ENCODE measurements at regions not wholly inside any gene's neighbourhood (a gene's known extent, or its start where the extent isn't known, plus 50 kb on each side); places are given as distances from the start of the nearest gene placed in this dataset.

DNA sequence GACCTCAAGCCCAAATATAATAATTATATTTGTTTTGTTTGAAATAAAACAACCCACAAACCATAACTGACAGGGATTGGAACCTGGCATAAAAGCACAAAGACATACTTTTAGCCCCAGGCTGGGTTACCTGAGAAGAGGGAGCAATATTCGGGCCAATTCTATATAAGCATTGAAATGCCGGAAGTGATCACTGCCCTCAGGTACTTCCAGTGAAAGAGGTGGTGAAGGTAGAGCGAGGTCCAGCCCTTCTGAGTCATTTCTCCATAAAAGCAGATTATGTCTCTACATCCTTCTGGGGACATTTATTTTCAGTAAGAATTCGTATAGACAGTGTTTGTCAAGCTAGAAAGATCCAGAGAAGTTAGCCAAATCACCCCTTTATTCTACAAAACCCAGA lies 59.6 kb downstream of the GCNT4 start:
- intact Hi-C loops (cut with DNase I; ENCODE audit: low total_unique reads) = no loop called here
- 71 to 88% (median 78%) methylated on average over 4 of the region's 4 CpGs for WGBS, 5 donors
- no peaks in the 10 kb centered on the region for H3K27me3 ChIP-seq
- no peak for TF ChIP-seq POLR2A (IDR thresholded peaks at IDR 0.05)
- no peak for TF ChIP-seq POLR2AphosphoS5 (IDR thresholded peaks at IDR 0.05)
- no peak for TF ChIP-seq EP300 (IDR thresholded peaks at IDR 0.05)
- no peak for TF ChIP-seq CTCF (IDR thresholded peaks at IDR 0.05)
- no peak overlapping the region for H3K27ac ChIP-seq
- no peaks in the 10 kb centered on the region for H3K9me3 ChIP-seq
- no peak overlapping the region for H3K4me3 ChIP-seq
- no peaks in the 10 kb centered on the region for H3K36me3 ChIP-seq
- H3K4me1 ChIP-seq = no peaks in the 10 kb centered on the region
- DNase-seq = no peak

- Histone ChIP-seq H3K27me3 (no peaks in the 10 kb centered on the region), H3K4me3 (no peak overlapping the region), H3K36me3 (no peaks in the 10 kb centered on the region), H3K4me1 (no peaks in the 10 kb centered on the region), H3K9me3 (no peaks in the 10 kb centered on the region), H3K27ac (no peak overlapping the region)
- WGBS, 5 donors = 56 to 80% (median 76%) methylated on average over 2 of the region's 2 CpGs
- intact Hi-C loops (cut with DNase I; ENCODE audit: low total_unique reads) = no loop called here
- TF ChIP-seq CTCF (IDR thresholded peaks at IDR 0.05) (no peak), POLR2A (IDR thresholded peaks at IDR 0.05) (no peak), POLR2AphosphoS5 (IDR thresholded peaks at IDR 0.05) (no peak)
- DNase-seq = no peak
Observed at GRCh38 chr5:74991522-74991921, 60.8 kb downstream of the GCNT4 start.

- no peaks in the 10 kb centered on the region for H3K36me3 ChIP-seq
- TF ChIP-seq POLR2AphosphoS5 (IDR thresholded peaks at IDR 0.05) (no peak), POLR2A (IDR thresholded peaks at IDR 0.05) (no peak), CTCF (IDR thresholded peaks at IDR 0.05) (no peak), EP300 (IDR thresholded peaks at IDR 0.05) (no peak)
- intact Hi-C loops (cut with DNase I; ENCODE audit: low total_unique reads) = no loop called here
- H3K4me1 ChIP-seq = no peaks in the 10 kb centered on the region
- H3K9me3 ChIP-seq = no peaks in the 10 kb centered on the region
- no peak for DNase-seq
- WGBS, 5 donors = 91 to 97% (median 93%) methylated on average over 6 of the region's 6 CpGs
- H3K27ac ChIP-seq = no peak overlapping the region
- H3K27me3 ChIP-seq = no peaks in the 10 kb centered on the region
- H3K4me3 ChIP-seq = no peak overlapping the region
Observed at GRCh38 chr5:74990194-74990593, 62.2 kb downstream of the GCNT4 start.

- H3K27me3 ChIP-seq = no peaks in the 10 kb centered on the region
- H3K9me3 ChIP-seq = no peaks in the 10 kb centered on the region
- DNase-seq = no peak
- intact Hi-C loops (cut with DNase I; ENCODE audit: low total_unique reads) = no loop called here
- 96 to 99% (median 98%) methylated on average over 2 of the region's 2 CpGs for WGBS, 5 donors
- H3K36me3 ChIP-seq = no peaks in the 10 kb centered on the region
- no peak overlapping the region for H3K27ac ChIP-seq
- no peak for TF ChIP-seq POLR2AphosphoS5 (IDR thresholded peaks at IDR 0.05)
- no peak for TF ChIP-seq POLR2A (IDR thresholded peaks at IDR 0.05)
- TF ChIP-seq CTCF (IDR thresholded peaks at IDR 0.05) = no peak
- no peak for TF ChIP-seq EP300 (IDR thresholded peaks at IDR 0.05)
- H3K4me1 ChIP-seq = no peaks in the 10 kb centered on the region
- H3K4me3 ChIP-seq = no peak overlapping the region
Observed at GRCh38 chr5:74988273-74988983, 63.9 kb downstream of the GCNT4 start.

Measured in stomach (tissue), 8 donors.